ENCODE measurements at regions not wholly inside any gene's neighbourhood (a gene's known extent, or its start where the extent isn't known, plus 50 kb on each side); places are given as distances from the start of the nearest gene placed in this dataset.

DNA sequence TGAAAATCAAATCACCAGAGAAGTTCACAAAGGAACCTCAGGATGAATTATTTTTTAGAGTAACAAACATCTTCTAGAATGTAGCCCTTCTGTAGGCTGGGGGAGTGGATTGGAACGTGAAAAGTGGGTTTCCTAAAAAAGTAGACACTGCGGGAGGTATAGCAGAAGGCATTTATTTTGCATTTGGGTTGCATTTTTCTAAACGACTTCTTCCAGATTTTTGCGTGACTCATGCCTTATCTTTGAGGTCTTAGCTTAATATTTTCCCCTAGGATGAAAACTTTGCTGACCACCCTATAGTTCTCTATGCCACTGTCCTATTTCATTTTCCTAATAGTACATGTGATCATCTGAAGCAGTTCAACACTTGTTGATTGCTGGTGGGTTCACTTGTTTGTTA is 112.7 kb upstream of the JCAD start:
- POLR2A ChIA-PET, result no interaction called here
- SMC1A ChIA-PET (ENCODE audit: uncharacterized antibody, unreplicated experiment), result no interaction called here

More for the DNA sequence above, 112.7 kb upstream of the JCAD start:
- H3K9ac ChIP-seq (ENCODE audit: control insufficient read depth, insufficient read depth, low read length), result no peak overlapping the region
- no peaks in the 10 kb centered on the region for H3K36me3 ChIP-seq (ENCODE audit: control insufficient read depth in 2 of 2, insufficient read depth in 2 of 2, low read length in 1 of 2)
- no peak overlapping the region for H3K27ac ChIP-seq (ENCODE audit: control insufficient read depth, insufficient read depth)
- FAIRE-seq, result no peak
- in situ Hi-C loops (cut with MboI), result no loop called here
- no peak for TF ChIP-seq WRNIP1 (IDR thresholded peaks at IDR 0.05; ENCODE audit: borderline replicate concordance, low read depth, low read length)
- no peak for TF ChIP-seq MYB (IDR thresholded peaks at IDR 0.05; ENCODE audit: borderline replicate concordance, low read depth, low read length)
- TF ChIP-seq, protein P1, sequence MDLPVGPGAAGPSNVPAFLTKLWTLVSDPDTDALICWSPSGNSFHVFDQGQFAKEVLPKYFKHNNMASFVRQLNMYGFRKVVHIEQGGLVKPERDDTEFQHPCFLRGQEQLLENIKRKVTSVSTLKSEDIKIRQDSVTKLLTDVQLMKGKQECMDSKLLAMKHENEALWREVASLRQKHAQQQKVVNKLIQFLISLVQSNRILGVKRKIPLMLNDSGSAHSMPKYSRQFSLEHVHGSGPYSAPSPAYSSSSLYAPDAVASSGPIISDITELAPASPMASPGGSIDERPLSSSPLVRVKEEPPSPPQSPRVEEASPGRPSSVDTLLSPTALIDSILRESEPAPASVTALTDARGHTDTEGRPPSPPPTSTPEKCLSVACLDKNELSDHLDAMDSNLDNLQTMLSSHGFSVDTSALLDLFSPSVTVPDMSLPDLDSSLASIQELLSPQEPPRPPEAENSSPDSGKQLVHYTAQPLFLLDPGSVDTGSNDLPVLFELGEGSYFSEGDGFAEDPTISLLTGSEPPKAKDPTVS (IDR thresholded peaks at IDR 0.05; ENCODE audit: low read depth, low read length), result no peak
- TF ChIP-seq, protein P2, sequence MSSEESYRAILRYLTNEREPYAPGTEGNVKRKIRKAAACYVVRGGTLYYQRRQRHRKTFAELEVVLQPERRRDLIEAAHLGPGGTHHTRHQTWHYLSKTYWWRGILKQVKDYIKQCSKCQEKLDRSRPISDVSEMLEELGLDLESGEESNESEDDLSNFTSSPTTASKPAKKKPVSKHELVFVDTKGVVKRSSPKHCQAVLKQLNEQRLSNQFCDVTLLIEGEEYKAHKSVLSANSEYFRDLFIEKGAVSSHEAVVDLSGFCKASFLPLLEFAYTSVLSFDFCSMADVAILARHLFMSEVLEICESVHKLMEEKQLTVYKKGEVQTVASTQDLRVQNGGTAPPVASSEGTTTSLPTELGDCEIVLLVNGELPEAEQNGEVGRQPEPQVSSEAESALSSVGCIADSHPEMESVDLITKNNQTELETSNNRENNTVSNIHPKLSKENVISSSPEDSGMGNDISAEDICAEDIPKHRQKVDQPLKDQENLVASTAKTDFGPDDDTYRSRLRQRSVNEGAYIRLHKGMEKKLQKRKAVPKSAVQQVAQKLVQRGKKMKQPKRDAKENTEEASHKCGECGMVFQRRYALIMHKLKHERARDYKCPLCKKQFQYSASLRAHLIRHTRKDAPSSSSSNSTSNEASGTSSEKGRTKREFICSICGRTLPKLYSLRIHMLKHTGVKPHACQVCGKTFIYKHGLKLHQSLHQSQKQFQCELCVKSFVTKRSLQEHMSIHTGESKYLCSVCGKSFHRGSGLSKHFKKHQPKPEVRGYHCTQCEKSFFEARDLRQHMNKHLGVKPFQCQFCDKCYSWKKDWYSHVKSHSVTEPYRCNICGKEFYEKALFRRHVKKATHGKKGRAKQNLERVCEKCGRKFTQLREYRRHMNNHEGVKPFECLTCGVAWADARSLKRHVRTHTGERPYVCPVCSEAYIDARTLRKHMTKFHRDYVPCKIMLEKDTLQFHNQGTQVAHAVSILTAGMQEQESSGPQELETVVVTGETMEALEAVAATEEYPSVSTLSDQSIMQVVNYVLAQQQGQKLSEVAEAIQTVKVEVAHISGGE (CRISPR knock-in tag; IDR thresholded peaks at IDR 0.05), result no peak
- TF ChIP-seq PAX8 (IDR thresholded peaks at IDR 0.05), result no peak
- no TSS peak for BruUV-seq (replicated peaks)
- no peaks in the 10 kb centered on the region for H3K4me1 ChIP-seq (ENCODE audit: control insufficient read depth, insufficient read depth, low read length)
- H3K4me3 ChIP-seq, result no peak overlapping the region
- H3K79me2 ChIP-seq (ENCODE audit: control insufficient read depth, insufficient read depth, low read length), result no peaks in the 10 kb centered on the region
- H2AFZ ChIP-seq (ENCODE audit: control insufficient read depth, low read depth, low read length), result no peak overlapping the region
- ChIA-PET RAD21 (ENCODE audit: unreplicated experiment) (no interaction called here), CTCF (interaction anchor here (0.8 kb wide), 1 partner anchor 22 kb away, joined by 3 read pairs; no protein-coding TSS in a partner anchor)
- no peaks in the 10 kb centered on the region; a peak in 1 of 4 replicates for H3K27me3 ChIP-seq (replicated peaks in 1 of 2; ENCODE audit: control insufficient read depth in 2 of 2, insufficient read depth in 2 of 2, low read length in 1 of 2)
- H3K9me3 ChIP-seq (replicated peaks; ENCODE audit: control insufficient read depth, insufficient read depth, low read length), result no peaks in the 10 kb centered on the region
- no peaks in the 10 kb centered on the region for H4K20me1 ChIP-seq (ENCODE audit: control insufficient read depth, insufficient read depth)
- no peak for ATAC-seq
- intact Hi-C loops (cut with micrococcal nuclease; ENCODE audit: unreplicated experiment), result no loop called here
- H3K4me2 ChIP-seq (ENCODE audit: control insufficient read depth, insufficient read depth), result no peak overlapping the region
- WGBS (ENCODE audit: insufficient coverage, insufficient replicate concordance, low lambda C conversion rate, missing lambda C conversion rate), result 22% methylated on average over 4 of the region's 4 CpGs
- no peak for DNase-seq (ENCODE audit: low read depth, low spot score)

Data from GM12878 (cell line).